ENCODE measurements at regions not wholly inside any gene's neighbourhood (a gene's known extent, or its start where the extent isn't known, plus 50 kb on each side); places are given as distances from the start of the nearest gene placed in this dataset.

GRCh38 chr18:45198526-45198925 lies 416.8 kb upstream of the SLC14A2 start:
- BruUV-seq (replicated peaks), result no TSS peak
- H3K9me3 ChIP-seq (ENCODE audit: control insufficient read depth, insufficient read depth, low read depth, low read length), result no peaks in the 10 kb centered on the region
- ChIA-PET CTCF (no interaction called here), POLR2A (no interaction called here)
- H3K27me3 ChIP-seq (ENCODE audit: control insufficient read depth, insufficient read depth, low read length), result no peaks in the 10 kb centered on the region
- no peaks in the 10 kb centered on the region for H3K4me1 ChIP-seq (ENCODE audit: control insufficient read depth, insufficient read depth, low read length)
- intact Hi-C loops (cut with micrococcal nuclease; ENCODE audit: unreplicated experiment), result no loop called here
- TF ChIP-seq CTCF (IDR thresholded peaks at IDR 0.05) (no peak), REST (IDR thresholded peaks at IDR 0.05; ENCODE audit: insufficient read depth in 1 of 2, low read depth in 2 of 2, low read length in 1 of 2) (no peak), TCF7L2 (IDR thresholded peaks at IDR 0.05; ENCODE audit: low read depth, low read length) (no peak), SIN3A (IDR thresholded peaks at IDR 0.05; ENCODE audit: borderline replicate concordance, insufficient read depth, low read depth, low read length) (no peak), POLR2AphosphoS5 (IDR thresholded peaks at IDR 0.05; ENCODE audit: low read depth, low read length) (no peak)
- no peak overlapping the region for H3K4me3 ChIP-seq (ENCODE audit: low read depth in 2 of 2, low read length in 2 of 2)
- in situ Hi-C loops (cut with HindIII; ENCODE audit: low pct_unique_long_range_greater_than_20kb, low sequenced_read_pairs), result no loop called here
- no peak overlapping the region for H3K27ac ChIP-seq (ENCODE audit: low read length)
- DNase-seq (ENCODE audit: low read depth, low spot score) (no peak), ATAC-seq (no peak)
- H3K36me3 ChIP-seq (ENCODE audit: control insufficient read depth, insufficient read depth, low read length), result no peaks in the 10 kb centered on the region

GRCh38 chr18:45201029-45201428 lies 414.2 kb upstream of the SLC14A2 start:
- TF ChIP-seq TCF7L2 (IDR thresholded peaks at IDR 0.05; ENCODE audit: low read depth, low read length) (no peak), REST (IDR thresholded peaks at IDR 0.05; ENCODE audit: insufficient read depth in 1 of 2, low read depth in 2 of 2, low read length in 1 of 2) (no peak), POLR2AphosphoS5 (IDR thresholded peaks at IDR 0.05; ENCODE audit: low read depth, low read length) (no peak), CTCF (IDR thresholded peaks at IDR 0.05) (no peak)
- in situ Hi-C loops (cut with HindIII; ENCODE audit: low pct_unique_long_range_greater_than_20kb, low sequenced_read_pairs) (no loop called here), intact Hi-C loops (cut with micrococcal nuclease; ENCODE audit: unreplicated experiment) (no loop called here)
- H3K4me1 ChIP-seq (ENCODE audit: control insufficient read depth, insufficient read depth, low read length), result no peaks in the 10 kb centered on the region
- ATAC-seq (no peak), DNase-seq (ENCODE audit: low read depth, low spot score) (no peak)
- CTCF ChIA-PET, result no interaction called here
- POLR2A ChIA-PET, result no interaction called here
- no peaks in the 10 kb centered on the region for H3K36me3 ChIP-seq (ENCODE audit: control insufficient read depth, insufficient read depth, low read length)
- H3K27me3 ChIP-seq (ENCODE audit: control insufficient read depth, insufficient read depth, low read length), result no peaks in the 10 kb centered on the region
- no peaks in the 10 kb centered on the region for H3K9me3 ChIP-seq (ENCODE audit: control insufficient read depth, insufficient read depth, low read depth, low read length)
- H3K4me3 ChIP-seq (ENCODE audit: low read depth in 2 of 2, low read length in 2 of 2), result no peak overlapping the region
- H3K27ac ChIP-seq (ENCODE audit: low read length), result no peak overlapping the region
- BruUV-seq (replicated peaks), result no TSS peak

Data from Panc1 (cell line).